Activated CD4-positive, CD25-positive, alpha-beta regulatory T cell treated with anti-CD3 and anti-CD28 coated beads, Interleukin-2, amount 50 U/mL, for 24 hours (primary cell): ENCODE measurements at regions not wholly inside any gene's neighbourhood (a gene's known extent, or its start where the extent isn't known, plus 50 kb on each side); places are given as distances from the start of the nearest gene placed in this dataset.
"Not testable (repeated sequence)": the region's sequence is repeated elsewhere in the genome, so short reads cannot be mapped to it uniquely, and the experiment has no call there.

Source experiments
- ATAC-seq, 2 donors: fragments of 150-1000 bp; cut with Tn5 transposase; one replicate each; pipeline ENCODE4 v1.10.0; 2021; ENCODE audit warnings: mild to moderate bottlenecking in 1 of 2, moderate library complexity in 1 of 2

- no peak for ATAC-seq
These were observed 159.1 kb downstream of the SEC23IP start for GRCh38 chr10:120051671-120052070.

GRCh38 chr10:120052964-120053702 lies 160.6 kb downstream of the SEC23IP start:
- no peak for ATAC-seq

GRCh38 chr10:120059790-120060189 lies 167.3 kb downstream of the SEC23IP start:
- not testable (repeated sequence) for ATAC-seq

- no peak for ATAC-seq
These were observed 174.9 kb downstream of the SEC23IP start for GRCh38 chr10:120067427-120067826.

GRCh38 chr10:120069700-120070099 lies 177.2 kb downstream of the SEC23IP start:
- no peak for ATAC-seq

- no peak for ATAC-seq
These were observed 182.8 kb downstream of the SEC23IP start for GRCh38 chr10:120075349-120075748.

GRCh38 chr10:120076996-120077706 lies 184.6 kb downstream of the SEC23IP start:
- no peak for ATAC-seq

- ATAC-seq: peak in 1 of 2 donors; percentile 20
These were observed 185.4 kb downstream of the SEC23IP start for GRCh38 chr10:120077707-120078492.

GRCh38 chr10:120085096-120085796 lies 192.7 kb downstream of the SEC23IP start:
- no peak for ATAC-seq

GRCh38 chr10:120086066-120086465 lies 193.5 kb downstream of the SEC23IP start:
- no peak for ATAC-seq

- no peak for ATAC-seq
These were observed 194.6 kb downstream of the SEC23IP start for GRCh38 chr10:120087109-120087508.

GRCh38 chr10:120095875-120096274 lies 203.3 kb downstream of the SEC23IP start:
- no peak for ATAC-seq

GRCh38 chr10:120097766-120098165 lies 205.2 kb downstream of the SEC23IP start:
- no peak for ATAC-seq

GRCh38 chr10:120098232-120098930 lies 205.9 kb downstream of the SEC23IP start:
- ATAC-seq: no peak

GRCh38 chr10:120103738-120104560 lies 211.4 kb downstream of the SEC23IP start:
- no peak for ATAC-seq

- ATAC-seq: no peak
These were observed 212.5 kb downstream of the SEC23IP start for GRCh38 chr10:120105001-120105400.

GRCh38 chr10:120105492-120105891 lies 213.0 kb downstream of the SEC23IP start:
- ATAC-seq: no peak

GRCh38 chr10:120108916-120109315 lies 216.4 kb downstream of the SEC23IP start:
- no peak for ATAC-seq

- ATAC-seq: not testable (repeated sequence)
These were observed 217.2 kb downstream of the SEC23IP start for GRCh38 chr10:120109725-120110124.

- no peak for ATAC-seq
These were observed 217.7 kb downstream of the SEC23IP start for GRCh38 chr10:120110196-120110595.

- ATAC-seq: no peak
These were observed 219.1 kb downstream of the SEC23IP start for GRCh38 chr10:120111628-120112027.
